ENCODE measurements at regions not wholly inside any gene's neighbourhood (a gene's known extent, or its start where the extent isn't known, plus 50 kb on each side); places are given as distances from the start of the nearest gene placed in this dataset.

GRCh38 chr4:31979988-31980387, 1259.8 kb downstream of the PCDH7 start:
- H3K23ac ChIP-seq (ENCODE audit: insufficient read length, low read depth, low read length): no peak overlapping the region
- no peaks in the 10 kb centered on the region for H3K23me2 ChIP-seq (ENCODE audit: insufficient read length, low read depth, low read length, poor library complexity, severe bottlenecking)
- WGBS (ENCODE audit: extremely low coverage, insufficient read length, low lambda C conversion rate): no CpG with 5 or more reads among the region's 2 CpGs
- H3T11ph ChIP-seq (ENCODE audit: low read length): no peak overlapping the region
- H3K4me1 ChIP-seq (ENCODE audit: insufficient read depth, low read length): no peaks in the 10 kb centered on the region
- H3K9ac ChIP-seq (ENCODE audit: extremely low read depth, insufficient read length, low read length): no peak overlapping the region
- no peak overlapping the region for H2BK20ac ChIP-seq (ENCODE audit: low read depth, low read length, poor library complexity, severe bottlenecking)
- TF ChIP-seq CTCF (conservative IDR thresholded peaks at IDR 0.05): no peak
- H3K79me2 ChIP-seq (ENCODE audit: insufficient read depth, low read length): no peaks in the 10 kb centered on the region
- no peaks in the 10 kb centered on the region for H3K36me3 Mint-ChIP-seq (ENCODE audit: insufficient read depth in 1 of 3, low read depth in 3 of 3)
- no peak overlapping the region for H3K4ac ChIP-seq (ENCODE audit: low read depth, low read length)
- H3K9me3 ChIP-seq (ENCODE audit: control insufficient read depth, low read depth, low read length): no peaks in the 10 kb centered on the region
- H3K27me3 ChIP-seq (ENCODE audit: insufficient read depth, low read length): no peaks in the 10 kb centered on the region
- no peak overlapping the region for H4K91ac ChIP-seq (ENCODE audit: insufficient read length, low read depth, low read length)
- no peak overlapping the region for H3K18ac ChIP-seq (ENCODE audit: insufficient read length, low read depth, low read length)
- peaks cover 0 to 3% of the 10 kb centered on the region in 2 experiments; a peak in 1 of 5 replicates for H3K9me3 Mint-ChIP-seq
- DNase-seq: no peak
- no peak overlapping the region for H3K4me2 ChIP-seq (ENCODE audit: insufficient read depth, insufficient read length, low read length)
- no peak overlapping the region for H3K14ac ChIP-seq (ENCODE audit: insufficient read depth, low read length)
- no peak overlapping the region for H2AFZ ChIP-seq (ENCODE audit: low read length)
- no peak overlapping the region for H4K8ac ChIP-seq (replicated peaks; ENCODE audit: insufficient read length, low read depth, low read length)
- no peak overlapping the region for H2BK5ac ChIP-seq (ENCODE audit: insufficient read length, low read length)
- H3K27me3 Mint-ChIP-seq (ENCODE audit: low read depth): no peaks in the 10 kb centered on the region; the same call in 1 of the 2 replicates
- H2AK5ac ChIP-seq (ENCODE audit: insufficient read length, low read length): no peak overlapping the region
- H3K4me3 Mint-ChIP-seq: no peak overlapping the region
- H3K27ac ChIP-seq (ENCODE audit: insufficient read length, low read depth, low read length): no peak overlapping the region
- H4K5ac ChIP-seq (ENCODE audit: insufficient read length, low read depth, low read length): no peak overlapping the region
- no peak overlapping the region for H3K27ac Mint-ChIP-seq
- H4K20me1 ChIP-seq (ENCODE audit: control insufficient read depth, insufficient read depth, insufficient read length): no peaks in the 10 kb centered on the region
- no peak overlapping the region for H2BK120ac ChIP-seq (ENCODE audit: low read depth, low read length, poor library complexity, severe bottlenecking)
- H3K56ac ChIP-seq (ENCODE audit: insufficient read length, low read depth, low read length): no peak overlapping the region
- no peak overlapping the region for H2BK12ac ChIP-seq (ENCODE audit: insufficient read length, low read depth, low read length)
- no peaks in the 10 kb centered on the region for H3K79me1 ChIP-seq (ENCODE audit: insufficient read depth, low read depth, low read length, poor library complexity, severe bottlenecking)
- no peak overlapping the region for H2BK15ac ChIP-seq (ENCODE audit: low read depth, low read length)
- no peaks in the 10 kb centered on the region for H3K4me1 Mint-ChIP-seq

Data from H9 (cell line).